Liver (tissue), 8 donors: ENCODE measurements at regions not wholly inside any gene's neighbourhood (a gene's known extent, or its start where the extent isn't known, plus 50 kb on each side); places are given as distances from the start of the nearest gene placed in this dataset.

ENCODE experiments used
- DNase-seq: peaks from one replicate; pipeline ENCODE4 v3.0.0-alpha.2; 2017; ENCODE audit warnings: low spot score
- H3K27ac ChIP-seq, 2 donors: one replicate each; pipeline ENCODE4 v1.7.0; 2013; ENCODE audit warnings: inconsistent platforms in 2 of 2, low read length in 2 of 2, control low read depth in 1 of 2, low read depth in 1 of 2, mild to moderate bottlenecking in 1 of 2
- H3K27me3 ChIP-seq, 4 donors: one replicate each; pipeline versions ENCODE4 v1.6.1 to v1.7.0; 2013; ENCODE audit warnings: low read length in 3 of 4, inconsistent platforms in 1 of 4, mild to moderate bottlenecking in 1 of 4, moderate library complexity in 1 of 4; ENCODE audit not compliant: control insufficient read depth in 4 of 4, insufficient read depth in 4 of 4
- H3K36me3 ChIP-seq, 4 donors: one replicate each; pipeline versions ENCODE4 v1.6.1 to v1.7.0; 2013; ENCODE audit warnings: low read length in 3 of 4, mild to moderate bottlenecking in 3 of 4, low read depth in 1 of 4, moderate library complexity in 1 of 4; ENCODE audit not compliant: control insufficient read depth in 4 of 4, insufficient read depth in 3 of 4
- H3K4me1 ChIP-seq, 4 donors: one replicate each; pipeline versions ENCODE4 v1.6.1 to v1.7.0; 2013; ENCODE audit warnings: low read length in 3 of 4, mild to moderate bottlenecking in 3 of 4, moderate library complexity in 1 of 4; ENCODE audit not compliant: control insufficient read depth in 4 of 4, insufficient read depth in 4 of 4
- H3K4me3 ChIP-seq, 3 donors: one replicate each; pipeline versions ENCODE4 v1.6.1 to v1.7.0; 2013; ENCODE audit warnings: low read length in 3 of 3, control low read depth in 1 of 3, low read depth in 1 of 3, mild to moderate bottlenecking in 1 of 3
- H3K9ac ChIP-seq, 2 donors: one replicate each; pipeline ENCODE4 v1.7.0; 2013; ENCODE audit warnings: low read length in 2 of 2, mild to moderate bottlenecking in 2 of 2, moderate library complexity in 2 of 2, control low read depth in 1 of 2, low read depth in 1 of 2
- H3K9me3 ChIP-seq, 4 donors: one replicate each; pipeline versions ENCODE4 v1.6.1 to v1.7.0; 2013; ENCODE audit warnings: low read length in 3 of 4; ENCODE audit not compliant: control insufficient read depth in 4 of 4
- EGR1 ChIP-seq, 2 donors: IDR thresholded peaks; 2 replicates each; pipeline ENCODE4 v1.6.1; 2016 to 2018; ENCODE audit warnings: antibody characterized with exemption in 2 of 2, low read depth in 2 of 2
- FOXA1 ChIP-seq: IDR thresholded peaks from 2 replicates; pipeline ENCODE4 v1.6.1; 2016; ENCODE audit warnings: antibody characterized with exemption
- FOXA2 ChIP-seq: IDR thresholded peaks from 2 replicates; pipeline ENCODE4 v1.6.1; 2016; ENCODE audit warnings: antibody characterized with exemption
- GABPA ChIP-seq, 2 donors: IDR thresholded peaks in 1 of 2; conservative IDR thresholded peaks in 1 of 2; 2 replicates each; pipeline ENCODE4 v1.6.1; 2016; ENCODE audit warnings: antibody characterized with exemption in 2 of 2, mild to moderate bottlenecking in 1 of 2, moderate library complexity in 1 of 2
- HNF4A ChIP-seq, 2 donors: conservative IDR thresholded peaks; 2 replicates each; pipeline ENCODE4 v1.6.1; 2016; ENCODE audit warnings: antibody characterized with exemption in 2 of 2, mild to moderate bottlenecking in 2 of 2
- HNF4G ChIP-seq: IDR thresholded peaks from 2 replicates; pipeline ENCODE4 v1.6.1; 2016; ENCODE audit warnings: antibody characterized with exemption
- JUND ChIP-seq, 2 donors: IDR thresholded peaks; 2 replicates each; pipeline ENCODE4 v1.6.1; 2016; ENCODE audit warnings: antibody characterized with exemption in 2 of 2
- NR2F2 ChIP-seq: IDR thresholded peaks from 2 replicates; pipeline ENCODE4 v1.6.1; 2016; ENCODE audit warnings: antibody characterized with exemption
- RAD21 ChIP-seq, 2 donors: IDR thresholded peaks; 2 replicates each; pipeline ENCODE4 v1.6.1; 2016; ENCODE audit warnings: antibody characterized with exemption in 2 of 2, mild to moderate bottlenecking in 2 of 2
- RXRA ChIP-seq, 2 donors: IDR thresholded peaks; 2 replicates each; pipeline ENCODE4 v1.6.1; 2017 to 2018; ENCODE audit warnings: antibody characterized with exemption in 2 of 2, mild to moderate bottlenecking in 1 of 2
- SP1 ChIP-seq: IDR thresholded peaks from 2 replicates; pipeline ENCODE4 v1.6.1; 2018; ENCODE audit warnings: antibody characterized with exemption, mild to moderate bottlenecking
- TAF1 ChIP-seq: conservative IDR thresholded peaks from 2 replicates; pipeline ENCODE4 v1.6.1; 2016; ENCODE audit warnings: antibody characterized with exemption, mild to moderate bottlenecking
- YY1 ChIP-seq: IDR thresholded peaks from 2 replicates; pipeline ENCODE4 v1.6.1; 2016; ENCODE audit warnings: antibody characterized with exemption, mild to moderate bottlenecking
- WGBS: extraction: QIAGEN DNeasy Blood & Tissue Kit; methylation state at CpG from one replicate; pipeline ENCODE4 v1.1.7; 2013; 5-methylcytosine and 5-hydroxymethylcytosine counted together
- TF ChIP-seq, protein P1 (sequence below): fragments of 150-350 bp; IDR thresholded peaks from 2 replicates; pipeline ENCODE4 v1.5.1; 2017; ENCODE audit warnings: improper control_type of control experiment, low read depth, low read length; ENCODE audit not compliant: missing input control
- TF ChIP-seq, protein P2 (sequence below): IDR thresholded peaks from 2 replicates; pipeline ENCODE4 v1.6.1; 2016; ENCODE audit warnings: antibody characterized with exemption, mild to moderate bottlenecking
- TF ChIP-seq, protein P3 (sequence below): IDR thresholded peaks from 2 replicates; pipeline ENCODE4 v1.6.1; 2016; ENCODE audit warnings: antibody characterized with exemption
- TF ChIP-seq, protein P4 (sequence below): IDR thresholded peaks from 2 replicates; pipeline ENCODE4 v1.6.1; 2016; ENCODE audit warnings: antibody characterized with exemption
- donor health status: healthy.
- donor health status: healthy.
- donor health status: healthy.
- donor health status: healthy.
- donor health status: healthy.

DNA sequence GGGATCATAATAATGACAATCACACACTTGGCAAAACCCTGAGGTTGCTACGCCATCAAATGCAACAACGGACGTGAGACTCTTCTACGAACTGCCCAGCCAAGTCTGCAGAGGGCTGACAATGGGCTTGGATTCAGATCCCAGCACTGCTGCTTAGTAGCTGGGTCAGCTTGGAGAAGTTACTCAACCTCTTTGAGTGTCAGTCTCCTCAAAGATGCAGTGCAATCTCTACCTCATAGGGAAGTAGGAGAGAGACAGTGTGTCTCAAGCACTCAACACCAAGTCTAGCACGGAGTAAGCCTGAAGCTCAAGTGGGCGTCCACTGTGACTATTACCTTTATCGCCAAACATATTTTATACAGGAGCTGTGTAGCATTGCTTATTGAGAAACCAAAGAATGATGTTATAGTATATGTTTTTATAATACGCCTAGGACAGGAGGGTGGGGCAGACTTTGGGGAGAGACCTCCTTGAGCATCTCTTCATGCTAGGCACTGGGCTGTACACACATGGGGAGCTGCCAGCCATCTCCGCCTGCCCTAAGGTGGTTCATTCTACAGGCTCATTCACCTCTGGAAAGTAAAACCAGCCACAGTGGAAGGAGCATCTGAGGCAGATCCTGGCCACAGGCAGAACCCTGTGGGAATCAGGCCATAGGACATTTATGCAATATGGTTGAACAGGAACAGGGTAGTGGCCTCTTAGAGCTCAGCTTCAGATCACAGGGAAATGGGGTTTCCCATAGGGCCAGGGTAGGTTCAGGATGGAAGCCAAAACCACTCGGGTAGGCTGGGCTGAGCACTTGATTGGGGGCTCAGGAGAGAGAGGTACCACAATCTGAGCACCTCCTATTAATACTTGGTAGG lies 160.2 kb downstream of the MRPL14 start:
- H3K9ac ChIP-seq = no peak overlapping the region
- no peak overlapping the region for H3K4me3 ChIP-seq
- no peaks in the 10 kb centered on the region for H3K27me3 ChIP-seq
- peaks cover 0 to 13% (median 10%) of the 10 kb centered on the region in 4 donors for H3K4me1 ChIP-seq
- WGBS = 90% methylated on average over 10 of the region's 10 CpGs
- H3K36me3 ChIP-seq = no peaks in the 10 kb centered on the region
- DNase-seq = peak; percentile 27
- TF ChIP-seq, protein P1, sequence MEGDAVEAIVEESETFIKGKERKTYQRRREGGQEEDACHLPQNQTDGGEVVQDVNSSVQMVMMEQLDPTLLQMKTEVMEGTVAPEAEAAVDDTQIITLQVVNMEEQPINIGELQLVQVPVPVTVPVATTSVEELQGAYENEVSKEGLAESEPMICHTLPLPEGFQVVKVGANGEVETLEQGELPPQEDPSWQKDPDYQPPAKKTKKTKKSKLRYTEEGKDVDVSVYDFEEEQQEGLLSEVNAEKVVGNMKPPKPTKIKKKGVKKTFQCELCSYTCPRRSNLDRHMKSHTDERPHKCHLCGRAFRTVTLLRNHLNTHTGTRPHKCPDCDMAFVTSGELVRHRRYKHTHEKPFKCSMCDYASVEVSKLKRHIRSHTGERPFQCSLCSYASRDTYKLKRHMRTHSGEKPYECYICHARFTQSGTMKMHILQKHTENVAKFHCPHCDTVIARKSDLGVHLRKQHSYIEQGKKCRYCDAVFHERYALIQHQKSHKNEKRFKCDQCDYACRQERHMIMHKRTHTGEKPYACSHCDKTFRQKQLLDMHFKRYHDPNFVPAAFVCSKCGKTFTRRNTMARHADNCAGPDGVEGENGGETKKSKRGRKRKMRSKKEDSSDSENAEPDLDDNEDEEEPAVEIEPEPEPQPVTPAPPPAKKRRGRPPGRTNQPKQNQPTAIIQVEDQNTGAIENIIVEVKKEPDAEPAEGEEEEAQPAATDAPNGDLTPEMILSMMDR = no peak
- TF ChIP-seq YY1 (no peak), FOXA2 (no peak), NR2F2 (no peak), HNF4A (conservative IDR thresholded peaks at IDR 0.05) (no peak)
- no peaks in the 10 kb centered on the region for H3K9me3 ChIP-seq
- no peak overlapping the region for H3K27ac ChIP-seq

DNA sequence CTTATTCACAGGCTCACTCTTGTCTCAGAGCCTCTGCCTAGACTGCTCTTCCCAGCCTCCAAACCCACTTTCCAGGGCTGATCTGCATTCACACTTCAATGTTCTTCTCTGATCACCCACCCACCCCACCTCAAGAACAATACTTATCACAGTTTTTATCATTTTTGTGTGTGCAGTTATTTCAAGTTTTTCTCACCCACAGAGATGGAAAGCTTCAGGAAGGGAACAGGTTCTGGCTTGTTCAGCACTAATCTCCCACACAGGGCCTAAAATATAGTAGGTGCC lies 160.9 kb downstream of the MRPL14 start:
- Histone ChIP-seq H3K4me1 (peaks cover 0 to 6% (median 5%) of the 10 kb centered on the region in 4 donors), H3K9ac (no peak overlapping the region), H3K27ac (no peak overlapping the region), H3K36me3 (no peaks in the 10 kb centered on the region), H3K27me3 (no peaks in the 10 kb centered on the region), H3K4me3 (no peak overlapping the region), H3K9me3 (no peaks in the 10 kb centered on the region)
- no peak for DNase-seq
- no peak for TF ChIP-seq FOXA2

DNA sequence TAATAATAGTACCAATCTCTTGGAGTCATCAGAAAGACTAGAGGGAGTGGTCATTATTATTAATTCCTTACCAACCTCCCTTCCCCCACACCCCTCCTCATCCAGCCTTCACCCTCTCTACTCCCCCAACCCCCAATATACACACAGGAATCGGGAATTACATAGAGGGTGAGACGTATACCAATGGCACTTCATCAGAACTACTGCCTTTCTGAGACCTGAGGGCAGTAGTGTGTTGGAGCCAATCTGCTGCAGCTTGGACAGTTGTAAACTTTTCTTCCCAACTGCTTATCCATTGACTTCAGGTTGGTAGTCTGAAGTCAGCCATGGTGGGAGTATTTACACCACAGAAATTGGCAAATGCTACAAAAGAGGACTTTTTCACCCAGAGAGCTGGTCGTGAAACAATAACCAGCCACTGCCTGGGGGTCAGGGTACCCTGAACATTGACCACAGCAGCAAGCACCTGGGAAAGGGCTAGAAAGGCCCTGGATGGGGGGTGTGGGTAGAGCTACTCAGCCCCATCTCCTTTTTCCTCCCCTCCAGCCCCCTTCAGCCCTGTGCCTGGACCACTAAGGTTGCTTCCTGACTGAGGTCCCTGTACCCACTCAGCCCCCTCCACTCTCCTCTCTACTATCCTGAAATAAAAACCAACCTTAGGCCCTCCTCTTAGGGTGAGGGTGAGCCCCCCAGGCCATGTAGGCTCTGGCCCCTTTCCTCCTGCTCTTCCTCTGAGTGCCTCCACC lies 161.5 kb downstream of the MRPL14 start:
- no peak overlapping the region for H3K27ac ChIP-seq
- 76% methylated on average over 3 of the region's 3 CpGs for WGBS
- H3K27me3 ChIP-seq = no peaks in the 10 kb centered on the region
- no peak overlapping the region for H3K4me3 ChIP-seq
- no peak overlapping the region for H3K9ac ChIP-seq
- H3K9me3 ChIP-seq = no peaks in the 10 kb centered on the region
- peak; percentile 33 for DNase-seq
- peaks cover 0 to 4% (median 3%) of the 10 kb centered on the region in 4 donors for H3K4me1 ChIP-seq
- H3K36me3 ChIP-seq = no peaks in the 10 kb centered on the region
- TF ChIP-seq, protein P2, sequence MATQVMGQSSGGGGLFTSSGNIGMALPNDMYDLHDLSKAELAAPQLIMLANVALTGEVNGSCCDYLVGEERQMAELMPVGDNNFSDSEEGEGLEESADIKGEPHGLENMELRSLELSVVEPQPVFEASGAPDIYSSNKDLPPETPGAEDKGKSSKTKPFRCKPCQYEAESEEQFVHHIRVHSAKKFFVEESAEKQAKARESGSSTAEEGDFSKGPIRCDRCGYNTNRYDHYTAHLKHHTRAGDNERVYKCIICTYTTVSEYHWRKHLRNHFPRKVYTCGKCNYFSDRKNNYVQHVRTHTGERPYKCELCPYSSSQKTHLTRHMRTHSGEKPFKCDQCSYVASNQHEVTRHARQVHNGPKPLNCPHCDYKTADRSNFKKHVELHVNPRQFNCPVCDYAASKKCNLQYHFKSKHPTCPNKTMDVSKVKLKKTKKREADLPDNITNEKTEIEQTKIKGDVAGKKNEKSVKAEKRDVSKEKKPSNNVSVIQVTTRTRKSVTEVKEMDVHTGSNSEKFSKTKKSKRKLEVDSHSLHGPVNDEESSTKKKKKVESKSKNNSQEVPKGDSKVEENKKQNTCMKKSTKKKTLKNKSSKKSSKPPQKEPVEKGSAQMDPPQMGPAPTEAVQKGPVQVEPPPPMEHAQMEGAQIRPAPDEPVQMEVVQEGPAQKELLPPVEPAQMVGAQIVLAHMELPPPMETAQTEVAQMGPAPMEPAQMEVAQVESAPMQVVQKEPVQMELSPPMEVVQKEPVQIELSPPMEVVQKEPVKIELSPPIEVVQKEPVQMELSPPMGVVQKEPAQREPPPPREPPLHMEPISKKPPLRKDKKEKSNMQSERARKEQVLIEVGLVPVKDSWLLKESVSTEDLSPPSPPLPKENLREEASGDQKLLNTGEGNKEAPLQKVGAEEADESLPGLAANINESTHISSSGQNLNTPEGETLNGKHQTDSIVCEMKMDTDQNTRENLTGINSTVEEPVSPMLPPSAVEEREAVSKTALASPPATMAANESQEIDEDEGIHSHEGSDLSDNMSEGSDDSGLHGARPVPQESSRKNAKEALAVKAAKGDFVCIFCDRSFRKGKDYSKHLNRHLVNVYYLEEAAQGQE = no peak
- TF ChIP-seq YY1 (no peak), FOXA1 (no peak), RXRA (IDR thresholded peaks at IDR 0.05) (no peak), HNF4A (conservative IDR thresholded peaks at IDR 0.05) (no peak), SP1 (no peak), RAD21 (IDR thresholded peaks at IDR 0.05) (no peak), TAF1 (no peak), GABPA (IDR thresholded peaks at IDR 0.05 in 1 of 2, conservative IDR thresholded peaks at IDR 0.05 in 1 of 2) (no peak), HNF4G (no peak), JUND (IDR thresholded peaks at IDR 0.05) (no peak), EGR1 (IDR thresholded peaks at IDR 0.05; ENCODE audit: low read depth in 2 of 2) (no peak), FOXA2 (no peak)
- TF ChIP-seq, protein P3, sequence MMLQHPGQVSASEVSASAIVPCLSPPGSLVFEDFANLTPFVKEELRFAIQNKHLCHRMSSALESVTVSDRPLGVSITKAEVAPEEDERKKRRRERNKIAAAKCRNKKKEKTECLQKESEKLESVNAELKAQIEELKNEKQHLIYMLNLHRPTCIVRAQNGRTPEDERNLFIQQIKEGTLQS = no peak
- TF ChIP-seq, protein P1 = no peak
- TF ChIP-seq, protein P4, sequence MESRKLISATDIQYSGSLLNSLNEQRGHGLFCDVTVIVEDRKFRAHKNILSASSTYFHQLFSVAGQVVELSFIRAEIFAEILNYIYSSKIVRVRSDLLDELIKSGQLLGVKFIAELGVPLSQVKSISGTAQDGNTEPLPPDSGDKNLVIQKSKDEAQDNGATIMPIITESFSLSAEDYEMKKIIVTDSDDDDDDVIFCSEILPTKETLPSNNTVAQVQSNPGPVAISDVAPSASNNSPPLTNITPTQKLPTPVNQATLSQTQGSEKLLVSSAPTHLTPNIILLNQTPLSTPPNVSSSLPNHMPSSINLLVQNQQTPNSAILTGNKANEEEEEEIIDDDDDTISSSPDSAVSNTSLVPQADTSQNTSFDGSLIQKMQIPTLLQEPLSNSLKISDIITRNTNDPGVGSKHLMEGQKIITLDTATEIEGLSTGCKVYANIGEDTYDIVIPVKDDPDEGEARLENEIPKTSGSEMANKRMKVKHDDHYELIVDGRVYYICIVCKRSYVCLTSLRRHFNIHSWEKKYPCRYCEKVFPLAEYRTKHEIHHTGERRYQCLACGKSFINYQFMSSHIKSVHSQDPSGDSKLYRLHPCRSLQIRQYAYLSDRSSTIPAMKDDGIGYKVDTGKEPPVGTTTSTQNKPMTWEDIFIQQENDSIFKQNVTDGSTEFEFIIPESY = no peak
